ENCODE measurements at regions not wholly inside any gene's neighbourhood (a gene's known extent, or its start where the extent isn't known, plus 50 kb on each side); places are given as distances from the start of the nearest gene placed in this dataset.
"Not testable (repeated sequence)": the region's sequence is repeated elsewhere in the genome, so short reads cannot be mapped to it uniquely, and the experiment has no call there.

DNA sequence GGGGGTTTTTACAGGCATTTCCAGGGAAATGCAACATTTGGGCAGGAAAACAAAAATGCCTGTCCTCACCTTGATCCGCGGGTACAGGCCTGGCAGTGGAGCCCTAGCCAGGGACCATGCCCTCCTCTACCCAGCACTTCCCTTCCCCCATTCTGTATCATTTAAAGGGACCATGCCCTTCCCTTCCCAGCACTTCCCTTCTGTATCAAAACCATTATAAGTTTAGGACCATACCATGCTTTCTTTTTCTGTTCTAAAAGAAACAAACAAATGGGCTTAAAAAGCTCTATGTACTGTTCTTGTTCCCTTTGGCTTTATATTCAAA, 166.9 kb upstream of the ZNF608 start:
- POLR2A ChIA-PET: no interaction called here
- Histone ChIP-seq H3K4me3 (ENCODE audit: low read length) (no peak overlapping the region), H3K4me1 (ENCODE audit: control insufficient read depth in 2 of 2, insufficient read depth in 2 of 2, low read length in 2 of 2) (no peaks in the 10 kb centered on the region), H3K27ac (ENCODE audit: low read depth, low read length) (no peak overlapping the region), H3K27me3 (ENCODE audit: control insufficient read depth in 2 of 2, insufficient read depth in 2 of 2, low read length in 2 of 2) (no peaks in the 10 kb centered on the region), H3K9me3 (ENCODE audit: control insufficient read depth in 2 of 3, low read length in 3 of 3) (no peaks in the 10 kb centered on the region), H3K36me3 (ENCODE audit: control insufficient read depth in 2 of 3, insufficient read depth in 3 of 3, low read length in 3 of 3) (no peaks in the 10 kb centered on the region)
- CTCF ChIA-PET: no interaction called here
- no peaks in the 10 kb centered on the region for H3K36me3 Mint-ChIP-seq
- intact Hi-C loops (cut with micrococcal nuclease): no loop called here
- no peak overlapping the region for H3K27ac Mint-ChIP-seq
- no peak overlapping the region for H3K4me3 Mint-ChIP-seq
- no peaks in the 10 kb centered on the region for H3K4me1 Mint-ChIP-seq
- ATAC-seq (no peak), DNase-seq (no peak)
- no peaks in the 10 kb centered on the region for H3K27me3 Mint-ChIP-seq
- H3K9me3 Mint-ChIP-seq: peaks cover 0 to 4% (median 0%) of the 10 kb centered on the region in 11 donors

DNA sequence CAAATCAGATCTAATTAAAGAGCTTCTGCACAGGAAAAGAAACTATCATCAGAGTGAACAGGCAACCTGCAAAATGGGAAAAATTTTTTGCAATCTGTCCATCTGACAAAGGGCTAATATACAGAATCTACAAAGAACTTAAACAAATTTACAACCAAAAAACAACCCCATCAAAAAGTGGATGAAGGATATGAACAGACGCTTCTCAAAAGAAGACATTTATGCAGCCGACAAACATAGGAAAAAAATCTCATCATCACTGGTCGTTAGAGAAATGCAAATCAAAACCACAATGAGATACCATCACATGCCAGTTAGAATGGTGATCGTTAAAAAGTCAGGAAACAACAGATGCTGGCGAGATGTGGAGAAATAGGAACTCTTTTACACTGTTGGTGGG, 169.9 kb upstream of the ZNF608 start:
- H3K4me1 ChIP-seq (ENCODE audit: control insufficient read depth in 2 of 2, insufficient read depth in 2 of 2, low read length in 2 of 2); H3K27me3 ChIP-seq (ENCODE audit: control insufficient read depth in 2 of 2, insufficient read depth in 2 of 2, low read length in 2 of 2); DNase-seq; H3K4me1 Mint-ChIP-seq; H3K9me3 Mint-ChIP-seq; H3K4me3 ChIP-seq (ENCODE audit: low read length); ATAC-seq; H3K27ac ChIP-seq (ENCODE audit: low read depth, low read length); H3K27ac Mint-ChIP-seq; H3K36me3 Mint-ChIP-seq; intact Hi-C loops (cut with micrococcal nuclease); H3K4me3 Mint-ChIP-seq; H3K36me3 ChIP-seq (ENCODE audit: control insufficient read depth in 2 of 3, insufficient read depth in 3 of 3, low read length in 3 of 3); H3K27me3 Mint-ChIP-seq; H3K9me3 ChIP-seq (ENCODE audit: control insufficient read depth in 2 of 3, low read length in 3 of 3); POLR2A ChIA-PET; CTCF ChIA-PET: not testable (repeated sequence)

DNA sequence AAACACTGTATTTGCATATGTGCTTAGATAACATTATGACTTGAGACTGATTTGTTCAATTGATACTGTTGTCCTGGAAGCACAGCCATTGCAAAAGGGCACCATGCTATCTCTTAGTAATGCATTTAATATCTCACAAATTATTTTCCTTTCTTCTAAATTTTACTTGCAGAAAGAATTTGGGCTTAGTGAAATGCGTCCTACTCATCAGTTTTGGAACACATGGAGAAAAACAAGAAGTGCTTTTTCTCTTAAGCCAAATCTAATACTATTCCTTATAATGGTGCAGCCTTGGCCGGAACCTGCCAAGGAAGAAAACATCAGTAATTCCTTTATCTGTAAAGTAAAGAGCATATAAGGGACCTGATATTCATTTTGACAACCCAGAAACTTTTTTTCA, 172.2 kb upstream of the ZNF608 start:
- no peaks in the 10 kb centered on the region for H3K9me3 ChIP-seq (ENCODE audit: control insufficient read depth in 2 of 3, low read length in 3 of 3)
- H3K4me3 ChIP-seq (ENCODE audit: low read length): no peak overlapping the region
- no peaks in the 10 kb centered on the region for H3K27me3 ChIP-seq (ENCODE audit: control insufficient read depth in 2 of 2, insufficient read depth in 2 of 2, low read length in 2 of 2)
- no peaks in the 10 kb centered on the region for H3K4me1 ChIP-seq (ENCODE audit: control insufficient read depth in 2 of 2, insufficient read depth in 2 of 2, low read length in 2 of 2)
- intact Hi-C loops (cut with micrococcal nuclease): no loop called here
- no peak overlapping the region for H3K4me3 Mint-ChIP-seq
- DNase-seq (no peak), ATAC-seq (no peak)
- no peaks in the 10 kb centered on the region for H3K36me3 Mint-ChIP-seq
- no peaks in the 10 kb centered on the region for H3K27me3 Mint-ChIP-seq
- CTCF ChIA-PET: no interaction called here
- H3K27ac ChIP-seq (ENCODE audit: low read depth, low read length): no peak overlapping the region
- no peaks in the 10 kb centered on the region for H3K4me1 Mint-ChIP-seq
- H3K9me3 Mint-ChIP-seq: peaks cover 0 to 4% (median 0%) of the 10 kb centered on the region in 11 donors
- no peak overlapping the region for H3K27ac Mint-ChIP-seq
- H3K36me3 ChIP-seq (ENCODE audit: control insufficient read depth in 2 of 3, insufficient read depth in 3 of 3, low read length in 3 of 3): no peaks in the 10 kb centered on the region
- POLR2A ChIA-PET: no interaction called here

DNA sequence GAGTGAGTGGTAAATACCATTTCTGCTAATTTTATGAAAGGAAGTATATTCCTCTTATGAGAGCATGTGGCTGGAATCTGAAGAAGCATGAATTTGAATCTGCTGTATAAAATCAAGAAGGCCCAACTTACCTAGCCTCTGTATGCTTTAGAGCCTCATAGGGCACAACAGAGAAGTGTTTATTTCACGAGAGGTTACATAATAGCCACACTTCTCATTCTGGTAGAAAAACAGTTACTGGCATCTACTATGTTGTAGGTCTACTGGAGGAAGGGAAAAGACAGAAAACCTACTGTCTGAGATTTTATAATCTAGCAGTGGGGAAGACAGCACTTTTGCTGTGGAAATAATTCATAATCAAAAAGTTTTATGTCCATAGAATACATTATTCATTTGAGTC, 172.6 kb upstream of the ZNF608 start:
- intact Hi-C loops (cut with micrococcal nuclease): no loop called here
- no peak overlapping the region for H3K27ac ChIP-seq (ENCODE audit: low read depth, low read length)

DNA sequence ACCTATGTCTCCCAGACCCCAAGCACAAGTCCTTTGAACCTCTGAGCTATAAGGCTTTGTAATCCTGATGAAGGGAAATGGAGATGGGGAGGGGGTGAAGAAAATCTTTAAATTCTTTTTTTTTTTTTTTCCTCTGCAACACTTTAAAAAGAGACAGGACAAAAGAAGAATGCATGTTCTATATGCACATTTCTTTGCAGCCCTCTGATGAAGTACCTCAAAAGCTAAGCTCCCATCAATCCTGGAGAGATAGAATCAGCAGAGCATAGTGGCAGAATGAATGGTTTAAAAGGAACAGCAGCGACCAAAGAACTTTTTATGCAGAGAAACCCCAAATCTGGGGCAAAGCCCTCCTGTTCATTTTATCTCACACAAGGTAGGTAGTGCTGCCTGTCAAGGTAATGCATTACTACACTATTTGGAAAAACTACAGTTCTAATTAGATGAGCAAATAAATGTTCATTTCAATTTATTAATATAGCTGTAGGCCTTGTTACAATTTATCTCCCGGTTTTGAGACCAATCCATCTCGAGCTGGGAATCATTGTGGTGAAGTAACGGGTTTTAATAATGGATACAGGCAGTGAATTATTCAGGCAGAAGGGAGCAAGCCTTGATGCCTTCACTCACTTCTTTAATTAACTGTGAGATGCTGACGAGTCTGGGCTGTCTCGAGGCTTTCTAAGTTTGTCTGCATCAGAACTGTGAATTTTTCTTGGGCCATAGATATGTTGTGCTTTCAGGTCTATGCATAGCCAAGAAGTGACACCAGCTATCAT, 173.5 kb upstream of the ZNF608 start:
- ChIA-PET CTCF (no interaction called here), POLR2A (no interaction called here)
- Histone ChIP-seq H3K4me1 (ENCODE audit: control insufficient read depth in 2 of 2, insufficient read depth in 2 of 2, low read length in 2 of 2) (no peaks in the 10 kb centered on the region), H3K27ac (ENCODE audit: low read depth, low read length) (no peak overlapping the region), H3K36me3 (ENCODE audit: control insufficient read depth in 2 of 3, insufficient read depth in 3 of 3, low read length in 3 of 3) (no peaks in the 10 kb centered on the region), H3K4me3 (ENCODE audit: low read length) (no peak overlapping the region), H3K9me3 (ENCODE audit: control insufficient read depth in 2 of 3, low read length in 3 of 3) (no peaks in the 10 kb centered on the region), H3K27me3 (ENCODE audit: control insufficient read depth in 2 of 2, insufficient read depth in 2 of 2, low read length in 2 of 2) (no peaks in the 10 kb centered on the region)
- H3K27ac Mint-ChIP-seq: no peak overlapping the region
- H3K36me3 Mint-ChIP-seq: no peaks in the 10 kb centered on the region
- H3K4me1 Mint-ChIP-seq: no peaks in the 10 kb centered on the region
- no peaks in the 10 kb centered on the region for H3K27me3 Mint-ChIP-seq
- intact Hi-C loops (cut with micrococcal nuclease): no loop called here
- no peak for DNase-seq
- no peak overlapping the region for H3K4me3 Mint-ChIP-seq
- H3K9me3 Mint-ChIP-seq: peaks cover 0 to 5% (median 0%) of the 10 kb centered on the region in 11 donors
- no peak for ATAC-seq

More for the DNA sequence above, 172.6 kb upstream of the ZNF608 start:
- Mint-ChIP-seq H3K9me3 (peaks cover 0 to 4% (median 0%) of the 10 kb centered on the region in 11 donors), H3K4me3 (no peak overlapping the region), H3K4me1 (no peaks in the 10 kb centered on the region), H3K27me3 (no peaks in the 10 kb centered on the region), H3K36me3 (no peaks in the 10 kb centered on the region), H3K27ac (no peak overlapping the region)
- Histone ChIP-seq H3K4me1 (ENCODE audit: control insufficient read depth in 2 of 2, insufficient read depth in 2 of 2, low read length in 2 of 2) (no peaks in the 10 kb centered on the region), H3K36me3 (ENCODE audit: control insufficient read depth in 2 of 3, insufficient read depth in 3 of 3, low read length in 3 of 3) (no peaks in the 10 kb centered on the region), H3K9me3 (ENCODE audit: control insufficient read depth in 2 of 3, low read length in 3 of 3) (no peaks in the 10 kb centered on the region), H3K4me3 (ENCODE audit: low read length) (no peak overlapping the region), H3K27me3 (ENCODE audit: control insufficient read depth in 2 of 2, insufficient read depth in 2 of 2, low read length in 2 of 2) (no peaks in the 10 kb centered on the region)
- ChIA-PET POLR2A (no interaction called here), CTCF (no interaction called here)
- no peak for ATAC-seq
- no peak for DNase-seq

DNA sequence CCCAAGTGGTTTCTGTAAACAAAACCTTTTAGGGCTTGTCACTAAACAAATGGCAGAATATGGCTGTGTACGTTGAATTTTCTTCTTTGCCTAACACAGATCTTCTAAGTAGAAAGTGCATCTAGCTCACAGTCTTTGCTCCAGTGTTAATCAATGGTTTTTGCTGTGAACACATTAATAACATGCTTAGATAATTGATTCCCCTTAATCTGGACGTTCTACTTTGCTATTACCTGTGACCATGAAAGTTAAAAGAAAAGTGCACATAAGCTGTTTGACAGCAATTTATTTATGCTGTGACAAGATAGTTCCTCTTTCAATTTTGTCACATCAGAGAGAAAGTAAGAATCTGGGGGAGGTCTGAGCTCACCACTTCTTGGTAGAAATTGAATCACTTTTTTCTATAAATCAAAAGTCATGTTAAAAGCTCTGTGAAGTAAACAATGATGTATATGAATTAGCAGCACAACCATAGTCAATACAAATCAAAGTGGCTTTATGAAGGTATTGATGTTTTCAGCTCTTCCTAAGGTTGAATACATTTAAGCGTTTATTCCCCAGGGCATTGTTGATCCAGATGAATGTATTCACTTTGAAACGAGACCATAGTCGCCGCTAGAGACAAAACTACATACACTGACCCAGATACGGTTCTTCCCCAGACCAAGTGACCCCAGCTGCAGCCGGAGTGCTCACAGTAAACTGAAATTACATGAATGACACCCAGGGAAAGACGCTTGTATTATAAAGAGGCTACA, 174.6 kb upstream of the ZNF608 start:
- ChIA-PET POLR2A (no interaction called here), CTCF (no interaction called here)
- Histone ChIP-seq H3K4me1 (ENCODE audit: control insufficient read depth in 2 of 2, insufficient read depth in 2 of 2, low read length in 2 of 2) (no peaks in the 10 kb centered on the region), H3K4me3 (ENCODE audit: low read length) (no peak overlapping the region), H3K9me3 (ENCODE audit: control insufficient read depth in 2 of 3, low read length in 3 of 3) (no peaks in the 10 kb centered on the region), H3K27ac (ENCODE audit: low read depth, low read length) (no peak overlapping the region), H3K27me3 (ENCODE audit: control insufficient read depth in 2 of 2, insufficient read depth in 2 of 2, low read length in 2 of 2) (no peaks in the 10 kb centered on the region), H3K36me3 (ENCODE audit: control insufficient read depth in 2 of 3, insufficient read depth in 3 of 3, low read length in 3 of 3) (no peaks in the 10 kb centered on the region)
- Mint-ChIP-seq H3K27me3 (no peaks in the 10 kb centered on the region), H3K27ac (no peak overlapping the region), H3K9me3 (peaks cover 0 to 8% (median 0%) of the 10 kb centered on the region in 11 donors), H3K4me1 (no peaks in the 10 kb centered on the region), H3K4me3 (no peak overlapping the region), H3K36me3 (no peaks in the 10 kb centered on the region)
- ATAC-seq: no peak
- intact Hi-C loops (cut with micrococcal nuclease): no loop called here
- DNase-seq: no peak

DNA sequence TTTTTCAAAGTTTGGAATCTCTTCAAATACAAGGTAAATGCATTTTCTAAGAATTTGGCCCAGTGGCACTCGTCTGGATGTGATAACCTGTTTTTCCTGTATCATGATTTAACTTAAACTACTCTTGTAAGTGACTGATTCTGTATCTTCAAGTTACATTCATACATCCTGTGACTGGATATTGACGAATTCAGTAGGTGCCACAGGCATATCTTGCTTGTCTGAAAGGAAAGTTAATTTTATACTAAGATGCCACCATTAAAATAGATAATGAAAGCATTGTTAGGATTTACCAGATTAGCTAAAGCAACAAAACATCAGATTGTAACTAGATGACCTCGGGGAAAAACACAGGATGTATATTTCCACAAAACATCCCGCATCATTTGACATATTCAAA, 175.3 kb upstream of the ZNF608 start:
- H3K27ac ChIP-seq (ENCODE audit: low read depth, low read length): no peak overlapping the region
- no peaks in the 10 kb centered on the region for H3K4me1 Mint-ChIP-seq
- H3K27ac Mint-ChIP-seq: no peak overlapping the region
- no peak overlapping the region for H3K4me3 ChIP-seq (ENCODE audit: low read length)
- ATAC-seq (no peak), DNase-seq (no peak)
- H3K27me3 Mint-ChIP-seq: no peaks in the 10 kb centered on the region
- intact Hi-C loops (cut with micrococcal nuclease): no loop called here
- H3K4me3 Mint-ChIP-seq: no peak overlapping the region
- peaks cover 0 to 8% (median 0%) of the 10 kb centered on the region in 11 donors for H3K9me3 Mint-ChIP-seq
- H3K27me3 ChIP-seq (ENCODE audit: control insufficient read depth in 2 of 2, insufficient read depth in 2 of 2, low read length in 2 of 2): no peaks in the 10 kb centered on the region
- no peaks in the 10 kb centered on the region for H3K4me1 ChIP-seq (ENCODE audit: control insufficient read depth in 2 of 2, insufficient read depth in 2 of 2, low read length in 2 of 2)
- H3K9me3 ChIP-seq (ENCODE audit: control insufficient read depth in 2 of 3, low read length in 3 of 3): no peaks in the 10 kb centered on the region
- POLR2A ChIA-PET: no interaction called here
- H3K36me3 ChIP-seq (ENCODE audit: control insufficient read depth in 2 of 3, insufficient read depth in 3 of 3, low read length in 3 of 3): no peaks in the 10 kb centered on the region
- no peaks in the 10 kb centered on the region for H3K36me3 Mint-ChIP-seq
- CTCF ChIA-PET: no interaction called here

All from naive thymus-derived CD4-positive, alpha-beta T cell (primary cell).